Smooth muscle cell of the brain vasculature (primary cell): ENCODE measurements at regions not wholly inside any gene's neighbourhood (a gene's known extent, or its start where the extent isn't known, plus 50 kb on each side); places are given as distances from the start of the nearest gene placed in this dataset.
"Not testable (repeated sequence)": the region's sequence is repeated elsewhere in the genome, so short reads cannot be mapped to it uniquely, and the experiment has no call there.

Experiments
- DNase-seq: peaks from one replicate; pipeline ENCODE4 v3.0.0-alpha.2; 2012; ENCODE audit warnings: low read depth, low spot score

- no peak for DNase-seq
Measured at GRCh38 chr7:136123352-136123751, 146.2 kb upstream of the MTPN start.

- no peak for DNase-seq
Measured at GRCh38 chr7:136122026-136122425, 144.9 kb upstream of the MTPN start.

- no peak for DNase-seq
Measured at GRCh38 chr7:136117539-136117938, 140.4 kb upstream of the MTPN start.

- DNase-seq, result no peak
Measured at GRCh38 chr7:136116186-136116585, 139.0 kb upstream of the MTPN start.

GRCh38 chr7:136114966-136115762 lies 138.0 kb upstream of the MTPN start:
- DNase-seq, result no peak

GRCh38 chr7:136114467-136114866 lies 137.3 kb upstream of the MTPN start:
- not testable (repeated sequence) for DNase-seq

- not testable (repeated sequence) for DNase-seq
Measured at GRCh38 chr7:136109037-136109436, 131.9 kb upstream of the MTPN start.

GRCh38 chr7:136105191-136105590 lies 128.0 kb upstream of the MTPN start:
- DNase-seq, result no peak

GRCh38 chr7:136104269-136104603 lies 127.1 kb upstream of the MTPN start:
- no peak for DNase-seq

- no peak for DNase-seq
Measured at GRCh38 chr7:136103545-136104268, 126.5 kb upstream of the MTPN start.

GRCh38 chr7:136102881-136103280 lies 125.7 kb upstream of the MTPN start:
- no peak for DNase-seq

GRCh38 chr7:136092714-136093113 lies 115.6 kb upstream of the MTPN start:
- DNase-seq, result not testable (repeated sequence)

- DNase-seq, result no peak
Measured at GRCh38 chr7:136087881-136088280, 110.7 kb upstream of the MTPN start.

- peak; percentile 44 for DNase-seq
Measured at GRCh38 chr7:136086712-136087111, 109.6 kb upstream of the MTPN start.

GRCh38 chr7:136079934-136080333 lies 102.8 kb upstream of the MTPN start:
- no peak for DNase-seq

- DNase-seq, result no peak
Measured at GRCh38 chr7:136079478-136079892, 102.3 kb upstream of the MTPN start.

GRCh38 chr7:136079066-136079465 lies 101.9 kb upstream of the MTPN start:
- no peak for DNase-seq

GRCh38 chr7:136078630-136079029 lies 101.5 kb upstream of the MTPN start:
- DNase-seq, result no peak

- no peak for DNase-seq
Measured at GRCh38 chr7:136076954-136077353, 99.8 kb upstream of the MTPN start.

- DNase-seq, result no peak
Measured at GRCh38 chr7:136074843-136075242, 97.7 kb upstream of the MTPN start.

- no peak for DNase-seq
Measured at GRCh38 chr7:136072447-136072846, 95.3 kb upstream of the MTPN start.

- no peak for DNase-seq
Measured at GRCh38 chr7:136070736-136071505, 93.8 kb upstream of the MTPN start.
